Dendritic cell treated with granulocyte-macrophage colony-stimulating factor and Interleukin-4, amounts not matched to agents 40 ng/mL and 50 ng/mL, for 4 days (primary cell): ENCODE measurements at regions not wholly inside any gene's neighbourhood (a gene's known extent, or its start where the extent isn't known, plus 50 kb on each side); places are given as distances from the start of the nearest gene placed in this dataset.

Source experiments
- H3K27ac Mint-ChIP-seq: one replicate; pipeline ENCODE4 v1.8.0; 2022; ENCODE audit warnings: mild to moderate bottlenecking, mixed read lengths
- H3K27me3 Mint-ChIP-seq: one replicate; pipeline ENCODE4 v1.8.0; 2022; ENCODE audit warnings: mild to moderate bottlenecking, mixed read lengths
- H3K36me3 Mint-ChIP-seq: one replicate; pipeline ENCODE4 v1.8.0; 2022; ENCODE audit warnings: low read depth, mixed read lengths
- H3K4me1 Mint-ChIP-seq: one replicate; pipeline ENCODE4 v1.8.0; 2022; ENCODE audit warnings: low read depth, mixed read lengths
- H3K4me3 Mint-ChIP-seq: one replicate; pipeline ENCODE4 v1.8.0; 2022; ENCODE audit warnings: mild to moderate bottlenecking, moderate library complexity, mixed read lengths
- H3K9me3 Mint-ChIP-seq: one replicate; pipeline ENCODE4 v1.8.0; 2022; ENCODE audit warnings: mixed read lengths
- intact Hi-C: fragments of 100-400 bp; cut with micrococcal nuclease; formaldehyde crosslinking; loops from one replicate; pipeline ENCODE4 v1.15.0; 2022

GRCh38 chr9:4921449-4921848 lies 63.6 kb upstream of the JAK2 start:
- Mint-ChIP-seq H3K4me1 (peaks cover 12% of the 10 kb centered on the region), H3K27ac (no peak overlapping the region), H3K27me3 (peaks cover 2% of the 10 kb centered on the region), H3K4me3 (no peak overlapping the region), H3K36me3 (no peaks in the 10 kb centered on the region), H3K9me3 (peaks cover 17% of the 10 kb centered on the region)
- intact Hi-C loops, result no loop called here

GRCh38 chr9:4922101-4922500 lies 63.0 kb upstream of the JAK2 start:
- peaks cover 2% of the 10 kb centered on the region for H3K27me3 Mint-ChIP-seq
- peaks cover 17% of the 10 kb centered on the region for H3K4me1 Mint-ChIP-seq
- intact Hi-C loops, result no loop called here

GRCh38 chr9:4922730-4923129 lies 62.3 kb upstream of the JAK2 start:
- no peak overlapping the region for H3K27ac Mint-ChIP-seq
- H3K4me3 Mint-ChIP-seq, result no peak overlapping the region
- H3K9me3 Mint-ChIP-seq, result peaks cover 17% of the 10 kb centered on the region
- intact Hi-C loops, result no loop called here
- H3K36me3 Mint-ChIP-seq, result no peaks in the 10 kb centered on the region
- H3K4me1 Mint-ChIP-seq, result peaks cover 20% of the 10 kb centered on the region
- peaks cover 2% of the 10 kb centered on the region for H3K27me3 Mint-ChIP-seq

More at GRCh38 chr9:4922101-4922500, 63.0 kb upstream of the JAK2 start:
- no peaks in the 10 kb centered on the region for H3K36me3 Mint-ChIP-seq
- peaks cover 17% of the 10 kb centered on the region for H3K9me3 Mint-ChIP-seq
- no peak overlapping the region for H3K27ac Mint-ChIP-seq
- H3K4me3 Mint-ChIP-seq, result no peak overlapping the region

- intact Hi-C loops, result no loop called here
- Mint-ChIP-seq H3K9me3 (peaks cover 17% of the 10 kb centered on the region), H3K4me1 (peaks cover 20% of the 10 kb centered on the region), H3K36me3 (no peaks in the 10 kb centered on the region), H3K4me3 (no peak overlapping the region), H3K27ac (no peak overlapping the region), H3K27me3 (peaks cover 2% of the 10 kb centered on the region)
These were observed 61.9 kb upstream of the JAK2 start for GRCh38 chr9:4923141-4923540.

GRCh38 chr9:4923580-4924544 lies 61.2 kb upstream of the JAK2 start:
- H3K27ac Mint-ChIP-seq, result no peak overlapping the region
- no peak overlapping the region for H3K4me3 Mint-ChIP-seq
- intact Hi-C loops, result loop anchor here (1.0 kb wide), 1 partner anchor 165 kb away; no protein-coding TSS in a partner anchor
- peaks cover 20% of the 10 kb centered on the region for H3K4me1 Mint-ChIP-seq
- no peaks in the 10 kb centered on the region for H3K36me3 Mint-ChIP-seq
- H3K27me3 Mint-ChIP-seq, result peaks cover 2% of the 10 kb centered on the region
- peaks cover 17% of the 10 kb centered on the region for H3K9me3 Mint-ChIP-seq

- H3K27me3 Mint-ChIP-seq, result peaks cover 2% of the 10 kb centered on the region
- H3K4me3 Mint-ChIP-seq, result no peak overlapping the region
- H3K9me3 Mint-ChIP-seq, result no peaks in the 10 kb centered on the region
- H3K4me1 Mint-ChIP-seq, result peaks cover 32% of the 10 kb centered on the region
- intact Hi-C loops, result no loop called here
- H3K27ac Mint-ChIP-seq, result no peak overlapping the region
- no peaks in the 10 kb centered on the region for H3K36me3 Mint-ChIP-seq
These were observed 58.8 kb upstream of the JAK2 start for GRCh38 chr9:4926239-4926638.

- no peaks in the 10 kb centered on the region for H3K36me3 Mint-ChIP-seq
- H3K9me3 Mint-ChIP-seq, result no peaks in the 10 kb centered on the region
- H3K4me1 Mint-ChIP-seq, result peaks cover 35% of the 10 kb centered on the region
- intact Hi-C loops, result no loop called here
- H3K27me3 Mint-ChIP-seq, result peaks cover 2% of the 10 kb centered on the region
- no peak overlapping the region for H3K4me3 Mint-ChIP-seq
- H3K27ac Mint-ChIP-seq, result no peak overlapping the region
These were observed 58.0 kb upstream of the JAK2 start for GRCh38 chr9:4927043-4927471.

- intact Hi-C loops, result no loop called here
- no peaks in the 10 kb centered on the region for H3K9me3 Mint-ChIP-seq
- H3K4me3 Mint-ChIP-seq, result no peak overlapping the region
- H3K36me3 Mint-ChIP-seq, result no peaks in the 10 kb centered on the region
- peaks cover 42% of the 10 kb centered on the region for H3K4me1 Mint-ChIP-seq
- H3K27ac Mint-ChIP-seq, result no peak overlapping the region
- H3K27me3 Mint-ChIP-seq, result peaks cover 2% of the 10 kb centered on the region
These were observed 57.4 kb upstream of the JAK2 start for GRCh38 chr9:4927701-4928100.

GRCh38 chr9:4929917-4930316 lies 55.2 kb upstream of the JAK2 start:
- intact Hi-C loops, result no loop called here
- H3K9me3 Mint-ChIP-seq, result no peaks in the 10 kb centered on the region
- no peaks in the 10 kb centered on the region for H3K27me3 Mint-ChIP-seq
- H3K27ac Mint-ChIP-seq, result no peak overlapping the region
- H3K36me3 Mint-ChIP-seq, result no peaks in the 10 kb centered on the region
- no peak overlapping the region for H3K4me3 Mint-ChIP-seq
- H3K4me1 Mint-ChIP-seq, result peaks cover 45% of the 10 kb centered on the region

- no peaks in the 10 kb centered on the region for H3K27me3 Mint-ChIP-seq
- H3K9me3 Mint-ChIP-seq, result no peaks in the 10 kb centered on the region
- H3K4me1 Mint-ChIP-seq, result peaks cover 57% of the 10 kb centered on the region
- H3K4me3 Mint-ChIP-seq, result no peak overlapping the region
- H3K36me3 Mint-ChIP-seq, result no peaks in the 10 kb centered on the region
- H3K27ac Mint-ChIP-seq, result peak overlapping the region; percentile 55
- intact Hi-C loops, result no loop called here
These were observed 52.4 kb upstream of the JAK2 start for GRCh38 chr9:4932681-4933080.

- intact Hi-C loops, result no loop called here
- Mint-ChIP-seq H3K4me1 (peaks cover 62% of the 10 kb centered on the region), H3K27me3 (no peaks in the 10 kb centered on the region), H3K27ac (peak overlapping the region; percentile 55), H3K4me3 (no peak overlapping the region), H3K9me3 (no peaks in the 10 kb centered on the region), H3K36me3 (no peaks in the 10 kb centered on the region)
These were observed 51.9 kb upstream of the JAK2 start for GRCh38 chr9:4933177-4933576.

- H3K4me1 Mint-ChIP-seq, result peaks cover 69% of the 10 kb centered on the region
- no peaks in the 10 kb centered on the region for H3K27me3 Mint-ChIP-seq
- intact Hi-C loops, result no loop called here
- peak overlapping the region; percentile 55 for H3K27ac Mint-ChIP-seq
- no peaks in the 10 kb centered on the region for H3K36me3 Mint-ChIP-seq
- H3K9me3 Mint-ChIP-seq, result no peaks in the 10 kb centered on the region
- no peak overlapping the region for H3K4me3 Mint-ChIP-seq
These were observed 51.2 kb upstream of the JAK2 start for GRCh38 chr9:4933861-4934260.

GRCh38 chr9:4935001-4935672 lies 49.9 kb upstream of the JAK2 start:
- Mint-ChIP-seq H3K4me1 (peaks cover 71% of the 10 kb centered on the region), H3K36me3 (no peaks in the 10 kb centered on the region), H3K27ac (peak overlapping the region; percentile 72), H3K9me3 (no peaks in the 10 kb centered on the region), H3K27me3 (no peaks in the 10 kb centered on the region), H3K4me3 (no peak overlapping the region)
- intact Hi-C loops, result loop anchor here (5.0 kb wide), 1 partner anchor 138 kb away; no protein-coding TSS in a partner anchor
